Natural killer cell (primary cell): ENCODE measurements at regions not wholly inside any gene's neighbourhood (a gene's known extent, or its start where the extent isn't known, plus 50 kb on each side); places are given as distances from the start of the nearest gene placed in this dataset.

Experiments used
- ATAC-seq, 3 donors: fragments of 150-1000 bp in 2 of 3; fragments of 200-7000 bp in 1 of 3; cut with Tn5 transposase; 1 replicate in 1 of 3; 2 replicates in 2 of 3; pipeline ENCODE4 v1.10.0; 2021; ENCODE audit warnings: mild to moderate bottlenecking in 2 of 3, moderate library complexity in 2 of 3
- DNase-seq, 2 donors: peaks; one replicate each; pipeline versions ENCODE4 v3.0.0 to v3.0.0-alpha.2; 2013 to 2021; ENCODE audit warnings: mixed read lengths in 1 of 2
- H3K27ac ChIP-seq: one replicate; pipeline ENCODE4 v1.5.1; 2013; ENCODE audit warnings: mild to moderate bottlenecking, low read length
- H3K27me3 ChIP-seq: one replicate; pipeline ENCODE4 v1.6.1; 2013; ENCODE audit warnings: low read length; ENCODE audit not compliant: control insufficient read depth, insufficient read depth
- H3K36me3 ChIP-seq: one replicate; pipeline ENCODE4 v1.6.1; 2013; ENCODE audit warnings: low read length; ENCODE audit not compliant: control insufficient read depth, insufficient read depth
- H3K4me1 ChIP-seq: one replicate; pipeline ENCODE4 v1.6.1; 2013; ENCODE audit warnings: low read length; ENCODE audit not compliant: control insufficient read depth, insufficient read depth
- H3K4me3 ChIP-seq: one replicate; pipeline ENCODE4 v1.5.1; 2013; ENCODE audit warnings: low read length
- H3K9me3 ChIP-seq: one replicate; pipeline ENCODE4 v1.6.1; 2013; ENCODE audit warnings: low read length; ENCODE audit not compliant: control insufficient read depth, insufficient read depth
- H3K27ac Mint-ChIP-seq, 2 donors: one replicate each; pipeline ENCODE4 v1.8.0; 2022; ENCODE audit warnings: mild to moderate bottlenecking in 2 of 2, mixed read lengths in 2 of 2, moderate library complexity in 1 of 2
- H3K27me3 Mint-ChIP-seq, 2 donors: one replicate each; pipeline ENCODE4 v1.8.0; 2022; ENCODE audit warnings: low read depth in 2 of 2, mixed read lengths in 2 of 2
- H3K36me3 Mint-ChIP-seq: one replicate; pipeline ENCODE4 v1.8.0; 2022; ENCODE audit warnings: mixed read lengths
- H3K4me1 Mint-ChIP-seq, 2 donors: one replicate each; pipeline ENCODE4 v1.8.0; 2022; ENCODE audit warnings: mixed read lengths in 2 of 2
- H3K4me3 Mint-ChIP-seq: one replicate; pipeline ENCODE4 v1.8.0; 2022; ENCODE audit warnings: mild to moderate bottlenecking, moderate library complexity, mixed read lengths
- H3K9me3 Mint-ChIP-seq, 2 donors: one replicate each; pipeline ENCODE4 v1.8.0; 2022; ENCODE audit warnings: mixed read lengths in 2 of 2
- CTCF ChIP-seq: fragments of 200-600 bp; IDR thresholded peaks from one replicate; pipeline ENCODE4 v1.8.0; 2022; ENCODE audit warnings: antibody characterized with exemption
- WGBS: methylation state at CpG from one replicate; pipeline ENCODE4 v1.1.7; 2013; ENCODE audit warnings: missing lambda C conversion rate; ENCODE audit not compliant: insufficient coverage; 5-methylcytosine and 5-hydroxymethylcytosine counted together
- intact Hi-C: fragments of 100-400 bp; cut with micrococcal nuclease; formaldehyde crosslinking; loops from one replicate; pipeline ENCODE4 v1.14.2; 2022

- Histone ChIP-seq H3K4me1 (no peaks in the 10 kb centered on the region), H3K27ac (no peak overlapping the region), H3K27me3 (no peaks in the 10 kb centered on the region), H3K9me3 (no peaks in the 10 kb centered on the region), H3K4me3 (no peak overlapping the region), H3K36me3 (no peaks in the 10 kb centered on the region)
- no peaks in the 10 kb centered on the region for H3K27me3 Mint-ChIP-seq
- TF ChIP-seq CTCF, result no peak
- H3K27ac Mint-ChIP-seq, result no peak overlapping the region
- H3K4me1 Mint-ChIP-seq, result no peaks in the 10 kb centered on the region
- WGBS, result 96% methylated on average over 7 of the region's 8 CpGs
- no peaks in the 10 kb centered on the region for H3K36me3 Mint-ChIP-seq
- no peak for DNase-seq
- H3K4me3 Mint-ChIP-seq, result no peak overlapping the region
- H3K9me3 Mint-ChIP-seq, result no peaks in the 10 kb centered on the region
- intact Hi-C loops, result no loop called here
- no peak for ATAC-seq
Measured at GRCh38 chr1:201603613-201604232, 64.8 kb downstream of the NAV1 start.

DNA sequence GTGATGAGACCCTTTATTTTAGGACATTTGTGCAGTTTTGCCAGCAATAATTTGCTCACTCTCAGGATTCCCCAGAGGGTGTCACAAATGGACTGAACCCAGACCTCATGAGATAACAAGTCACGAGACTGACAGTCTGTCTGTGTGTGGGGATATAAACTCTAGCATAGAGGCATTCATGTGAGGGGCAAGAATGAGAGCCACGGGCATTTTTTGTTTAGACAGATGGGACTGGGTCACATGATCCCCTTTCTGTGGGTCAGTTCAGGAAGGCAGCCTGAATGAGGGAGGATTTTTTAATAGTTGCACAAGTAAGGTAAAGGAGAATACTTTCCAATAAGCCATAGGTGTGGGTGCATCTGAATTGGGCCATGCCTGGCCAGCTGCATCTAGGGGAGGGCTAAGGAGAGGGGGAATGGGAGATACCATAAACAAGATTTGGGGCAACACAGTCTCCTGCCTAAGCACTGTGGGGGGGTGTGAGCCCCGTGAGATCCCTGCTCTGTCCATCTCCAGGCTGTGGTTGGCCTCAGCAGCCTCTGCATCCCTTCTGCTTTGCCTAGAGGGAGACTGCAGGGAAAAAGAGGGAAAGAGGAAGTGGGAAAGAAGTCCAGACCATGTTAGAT is 66.6 kb downstream of the NAV1 start:
- intact Hi-C loops, result no loop called here
- TF ChIP-seq CTCF, result no peak
- Histone ChIP-seq H3K9me3 (no peaks in the 10 kb centered on the region), H3K4me3 (no peak overlapping the region), H3K27ac (no peak overlapping the region), H3K27me3 (no peaks in the 10 kb centered on the region), H3K4me1 (no peaks in the 10 kb centered on the region), H3K36me3 (no peaks in the 10 kb centered on the region)
- DNase-seq, result no peak
- Mint-ChIP-seq H3K27ac (no peak overlapping the region), H3K4me3 (no peak overlapping the region), H3K9me3 (no peaks in the 10 kb centered on the region), H3K4me1 (no peaks in the 10 kb centered on the region), H3K36me3 (no peaks in the 10 kb centered on the region), H3K27me3 (no peaks in the 10 kb centered on the region)
- WGBS, result 72% methylated on average over 3 of the region's 3 CpGs
- peak in 1 of 3 donors; percentile 28 for ATAC-seq

DNA sequence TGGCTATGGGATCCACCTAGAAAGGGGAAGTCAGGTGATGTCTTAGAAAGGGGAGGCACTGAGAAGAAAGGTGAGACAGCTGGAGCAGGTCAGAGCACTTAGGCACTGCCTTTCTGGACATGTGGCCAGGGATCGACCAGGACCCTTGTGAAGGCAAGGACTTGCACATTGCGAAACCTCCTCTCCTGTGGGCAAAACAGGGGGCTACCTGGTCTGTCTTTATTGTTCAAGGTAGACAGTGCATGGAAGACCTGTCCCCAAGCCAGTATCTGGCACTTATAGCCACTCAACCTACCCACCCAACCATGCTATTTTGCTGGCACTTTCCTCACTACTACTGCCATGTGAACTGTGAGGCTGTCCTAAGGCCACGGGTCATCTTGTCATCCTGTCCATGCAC is 67.2 kb downstream of the NAV1 start:
- Mint-ChIP-seq H3K36me3 (no peaks in the 10 kb centered on the region), H3K27ac (no peak overlapping the region), H3K27me3 (no peaks in the 10 kb centered on the region), H3K4me1 (no peaks in the 10 kb centered on the region), H3K4me3 (no peak overlapping the region), H3K9me3 (no peaks in the 10 kb centered on the region)
- Histone ChIP-seq H3K27me3 (no peaks in the 10 kb centered on the region), H3K27ac (no peak overlapping the region), H3K4me1 (no peaks in the 10 kb centered on the region), H3K4me3 (no peak overlapping the region), H3K9me3 (no peaks in the 10 kb centered on the region), H3K36me3 (no peaks in the 10 kb centered on the region)
- 77% methylated on average over 3 of the region's 3 CpGs for WGBS
- intact Hi-C loops, result no loop called here
- DNase-seq, result no peak
- no peak for ATAC-seq
- no peak for TF ChIP-seq CTCF

DNA sequence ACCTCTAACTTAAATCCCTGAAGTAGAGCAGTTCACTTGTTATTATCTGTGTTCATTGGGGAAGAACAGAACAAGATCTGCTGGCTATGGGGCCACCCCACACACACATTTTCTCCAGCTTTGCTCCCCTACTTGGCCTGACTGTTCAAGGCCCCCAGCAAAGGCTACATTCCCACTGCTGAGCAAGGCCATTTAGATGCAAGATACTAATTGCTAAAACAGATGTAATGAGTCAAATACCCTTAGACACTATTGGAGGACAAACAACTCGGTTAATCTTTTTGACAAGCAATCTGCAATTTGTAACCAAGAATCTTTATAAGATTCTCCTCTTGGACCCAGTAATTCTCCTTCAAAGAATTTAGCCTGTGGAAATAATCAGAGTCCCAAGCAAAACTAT is 67.7 kb downstream of the NAV1 start:
- Histone ChIP-seq H3K4me1 (no peaks in the 10 kb centered on the region), H3K27ac (no peak overlapping the region), H3K27me3 (no peaks in the 10 kb centered on the region), H3K9me3 (no peaks in the 10 kb centered on the region), H3K36me3 (no peaks in the 10 kb centered on the region), H3K4me3 (no peak overlapping the region)
- WGBS, result 91% methylated on average over 1 of the region's 1 CpG
- DNase-seq, result no peak
- no peak for ATAC-seq
- Mint-ChIP-seq H3K27ac (no peak overlapping the region), H3K4me3 (no peak overlapping the region), H3K4me1 (no peaks in the 10 kb centered on the region), H3K36me3 (no peaks in the 10 kb centered on the region), H3K27me3 (no peaks in the 10 kb centered on the region), H3K9me3 (no peaks in the 10 kb centered on the region)
- TF ChIP-seq CTCF, result no peak
- intact Hi-C loops, result no loop called here
